ENCODE measurements at regions not wholly inside any gene's neighbourhood (a gene's known extent, or its start where the extent isn't known, plus 50 kb on each side); places are given as distances from the start of the nearest gene placed in this dataset.

- DNase-seq (ENCODE audit: low spot score) = no peak
- BruUV-seq (replicated peaks) = no TSS peak
- ChIA-PET CTCF (no interaction called here), POLR2A (ENCODE audit: low non-redundant PET) (no interaction called here)
- TF ChIP-seq CTCF (conservative IDR thresholded peaks at IDR 0.05; ENCODE audit: low read depth, low read length) (no peak), EZH2 (IDR thresholded peaks at IDR 0.05; ENCODE audit: borderline replicate concordance, low read depth, low read length, poor library complexity, severe bottlenecking) (no peak)
- Histone ChIP-seq H3K36me3 (ENCODE audit: insufficient read depth, low read length, poor library complexity, severe bottlenecking) (no peaks in the 10 kb centered on the region), H3K4me1 (ENCODE audit: insufficient read depth, low read length, poor library complexity, severe bottlenecking) (peaks cover 41% of the 10 kb centered on the region), H3K4me3 (ENCODE audit: low read depth, low read length, poor library complexity, severe bottlenecking) (no peak overlapping the region), H3K27ac (ENCODE audit: low read depth, low read length, poor library complexity, severe bottlenecking) (no peak overlapping the region), H3K9me3 (ENCODE audit: low read depth, low read length, poor library complexity, severe bottlenecking) (no peaks in the 10 kb centered on the region), H3K27me3 (replicated peaks; ENCODE audit: insufficient read depth, low read depth, low read length, poor library complexity) (no peaks in the 10 kb centered on the region)
- intact Hi-C loops (cut with micrococcal nuclease; ENCODE audit: unreplicated experiment) = no loop called here
Measured at GRCh38 chr5:124654418-124654817, 92.0 kb downstream of the ZNF608 start.

- TF ChIP-seq CTCF (conservative IDR thresholded peaks at IDR 0.05; ENCODE audit: low read depth, low read length) (no peak), EZH2 (IDR thresholded peaks at IDR 0.05; ENCODE audit: borderline replicate concordance, low read depth, low read length, poor library complexity, severe bottlenecking) (no peak)
- intact Hi-C loops (cut with micrococcal nuclease; ENCODE audit: unreplicated experiment) = no loop called here
- Histone ChIP-seq H3K4me1 (ENCODE audit: insufficient read depth, low read length, poor library complexity, severe bottlenecking) (peaks cover 43% of the 10 kb centered on the region), H3K27me3 (replicated peaks; ENCODE audit: insufficient read depth, low read depth, low read length, poor library complexity) (no peaks in the 10 kb centered on the region), H3K27ac (ENCODE audit: low read depth, low read length, poor library complexity, severe bottlenecking) (no peak overlapping the region), H3K36me3 (ENCODE audit: insufficient read depth, low read length, poor library complexity, severe bottlenecking) (no peaks in the 10 kb centered on the region), H3K4me3 (ENCODE audit: low read depth, low read length, poor library complexity, severe bottlenecking) (no peak overlapping the region), H3K9me3 (ENCODE audit: low read depth, low read length, poor library complexity, severe bottlenecking) (no peaks in the 10 kb centered on the region)
- CTCF ChIA-PET = no interaction called here
- no peak for DNase-seq (ENCODE audit: low spot score)
- BruUV-seq (replicated peaks) = no TSS peak
- POLR2A ChIA-PET (ENCODE audit: low non-redundant PET) = no interaction called here
Measured at GRCh38 chr5:124653666-124654065, 92.8 kb downstream of the ZNF608 start.

GRCh38 chr5:124652892-124653441, 93.5 kb downstream of the ZNF608 start:
- CTCF ChIA-PET = no interaction called here
- no peaks in the 10 kb centered on the region for H3K9me3 ChIP-seq (ENCODE audit: low read depth, low read length, poor library complexity, severe bottlenecking)
- intact Hi-C loops (cut with micrococcal nuclease; ENCODE audit: unreplicated experiment) = no loop called here
- no TSS peak for BruUV-seq (replicated peaks)
- H3K4me3 ChIP-seq (ENCODE audit: low read depth, low read length, poor library complexity, severe bottlenecking) = no peak overlapping the region
- no peak for TF ChIP-seq EZH2 (IDR thresholded peaks at IDR 0.05; ENCODE audit: borderline replicate concordance, low read depth, low read length, poor library complexity, severe bottlenecking)
- TF ChIP-seq CTCF (conservative IDR thresholded peaks at IDR 0.05; ENCODE audit: low read depth, low read length) = no peak
- H3K4me1 ChIP-seq (ENCODE audit: insufficient read depth, low read length, poor library complexity, severe bottlenecking) = peaks cover 43% of the 10 kb centered on the region
- no peaks in the 10 kb centered on the region for H3K36me3 ChIP-seq (ENCODE audit: insufficient read depth, low read length, poor library complexity, severe bottlenecking)
- no peak for DNase-seq (ENCODE audit: low spot score)
- no peak overlapping the region for H3K27ac ChIP-seq (ENCODE audit: low read depth, low read length, poor library complexity, severe bottlenecking)
- H3K27me3 ChIP-seq (replicated peaks; ENCODE audit: insufficient read depth, low read depth, low read length, poor library complexity) = no peaks in the 10 kb centered on the region
- POLR2A ChIA-PET (ENCODE audit: low non-redundant PET) = no interaction called here
